ENCODE measurements at regions not wholly inside any gene's neighbourhood (a gene's known extent, or its start where the extent isn't known, plus 50 kb on each side); places are given as distances from the start of the nearest gene placed in this dataset.

- dilution Hi-C loops (cut with MboI; ENCODE audit: extremely low pct_ligation_motif_present, low sequenced_read_pairs) (no loop called here), intact Hi-C loops (cut with micrococcal nuclease) (no loop called here)
- Histone ChIP-seq H3K27me3 (ENCODE audit: control insufficient read depth in 2 of 2, insufficient read depth in 2 of 2, low read length in 2 of 2) (no peaks in the 10 kb centered on the region), H3K4me2 (ENCODE audit: insufficient read depth, low read length) (no peak overlapping the region), H3K4me3 (replicated peaks in 1 of 3; ENCODE audit: insufficient read depth in 1 of 3, low read depth in 1 of 3, low read length in 3 of 3) (no peak overlapping the region), H3K4me1 (ENCODE audit: control insufficient read depth, extremely low read depth, insufficient read depth, low read length) (no peaks in the 10 kb centered on the region), H3K9me3 (replicated peaks; ENCODE audit: control insufficient read depth, insufficient read depth, low read length) (peaks cover 3% of the 10 kb centered on the region), H4K20me1 (replicated peaks; ENCODE audit: control insufficient read depth, extremely low read depth, insufficient read depth, low read length) (no peaks in the 10 kb centered on the region), H3K9me1 (replicated peaks; ENCODE audit: control insufficient read depth, extremely low read depth, insufficient read depth, low read length) (no peaks in the 10 kb centered on the region), H3K9ac (replicated peaks; ENCODE audit: extremely low read depth, insufficient read depth, low read length) (no peak overlapping the region), H3K27ac (ENCODE audit: insufficient read depth, low read depth, low read length) (no peak overlapping the region), H2AFZ (ENCODE audit: low read depth, low read length) (no peak overlapping the region), H3K79me2 (ENCODE audit: control insufficient read depth, insufficient read depth, low read length) (no peaks in the 10 kb centered on the region), H3K36me3 (ENCODE audit: control insufficient read depth in 2 of 2, extremely low read depth in 1 of 2, insufficient read depth in 2 of 2, low read length in 2 of 2) (no peaks in the 10 kb centered on the region)
- TF ChIP-seq GATA2 (IDR thresholded peaks at IDR 0.05; ENCODE audit: insufficient read depth, insufficient read length, low read depth, low read length) (no peak), POLR2A (IDR thresholded peaks at IDR 0.05; ENCODE audit: low read depth, low read length) (no peak), FOS (IDR thresholded peaks at IDR 0.05; ENCODE audit: borderline replicate concordance, insufficient read depth, low read length) (no peak)
- FAIRE-seq (no peak), DNase-seq (ENCODE audit: low read depth, low spot score) (no peak)
- ChIA-PET CTCF (interaction anchor here (1.0 kb wide), 1 partner anchor 10 kb away, joined by 3 read pairs; no protein-coding TSS in a partner anchor), POLR2A (no interaction called here)
- no TSS peak for BruUV-seq (replicated peaks)
Measured at GRCh38 chr19:28670836-28671235, 542.1 kb downstream of the UQCRFS1 start.

DNA sequence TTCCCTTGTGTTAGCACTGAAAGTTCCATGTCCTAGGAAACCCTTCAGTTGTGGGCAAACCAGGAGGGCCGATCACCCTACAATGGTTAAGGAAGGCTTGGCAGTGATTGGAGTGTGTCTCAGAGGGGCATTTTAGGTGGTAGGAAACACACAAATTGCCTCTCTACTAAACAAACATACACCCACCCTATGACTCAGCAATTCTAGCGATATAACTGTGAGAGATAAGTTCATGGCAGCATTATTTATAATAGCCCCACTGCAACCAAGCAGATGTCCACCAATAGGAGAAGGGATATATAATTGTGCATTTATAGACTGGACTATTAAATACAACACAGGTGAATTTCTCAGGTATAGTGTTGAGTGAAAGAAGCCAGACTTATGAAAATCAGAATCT, 543.1 kb downstream of the UQCRFS1 start:
- ChIA-PET POLR2A (no interaction called here), CTCF (interaction anchor here (1.0 kb wide), 1 partner anchor 9 kb away, joined by 3 read pairs; no protein-coding TSS in a partner anchor)
- no TSS peak for BruUV-seq (replicated peaks)
- Histone ChIP-seq H3K4me3 (replicated peaks in 1 of 3; ENCODE audit: insufficient read depth in 1 of 3, low read depth in 1 of 3, low read length in 3 of 3) (no peak overlapping the region), H3K4me2 (ENCODE audit: insufficient read depth, low read length) (no peak overlapping the region), H3K79me2 (ENCODE audit: control insufficient read depth, insufficient read depth, low read length) (no peaks in the 10 kb centered on the region), H4K20me1 (replicated peaks; ENCODE audit: control insufficient read depth, extremely low read depth, insufficient read depth, low read length) (no peaks in the 10 kb centered on the region), H3K9me1 (replicated peaks; ENCODE audit: control insufficient read depth, extremely low read depth, insufficient read depth, low read length) (no peaks in the 10 kb centered on the region), H3K9me3 (replicated peaks; ENCODE audit: control insufficient read depth, insufficient read depth, low read length) (peaks cover 3% of the 10 kb centered on the region), H3K36me3 (ENCODE audit: control insufficient read depth in 2 of 2, extremely low read depth in 1 of 2, insufficient read depth in 2 of 2, low read length in 2 of 2) (no peaks in the 10 kb centered on the region), H3K27me3 (ENCODE audit: control insufficient read depth in 2 of 2, insufficient read depth in 2 of 2, low read length in 2 of 2) (no peaks in the 10 kb centered on the region), H3K9ac (replicated peaks; ENCODE audit: extremely low read depth, insufficient read depth, low read length) (no peak overlapping the region), H2AFZ (ENCODE audit: low read depth, low read length) (no peak overlapping the region), H3K27ac (ENCODE audit: insufficient read depth, low read depth, low read length) (no peak overlapping the region), H3K4me1 (ENCODE audit: control insufficient read depth, extremely low read depth, insufficient read depth, low read length) (no peaks in the 10 kb centered on the region)
- FAIRE-seq (no peak), DNase-seq (ENCODE audit: low read depth, low spot score) (no peak)
- TF ChIP-seq GATA2 (IDR thresholded peaks at IDR 0.05; ENCODE audit: insufficient read depth, insufficient read length, low read depth, low read length) (no peak), EZH2 (IDR thresholded peaks at IDR 0.05; ENCODE audit: borderline replicate concordance, low read depth, low read length, severe bottlenecking) (no peak), POLR2A (IDR thresholded peaks at IDR 0.05; ENCODE audit: low read depth, low read length) (no peak), MYC (IDR thresholded peaks at IDR 0.05; ENCODE audit: low read depth, low read length) (no peak), CTCF (IDR thresholded peaks at IDR 0.05; ENCODE audit: extremely low read depth in 1 of 2, insufficient read depth in 1 of 2, low read depth in 1 of 2, low read length in 2 of 2) (no peak), FOS (IDR thresholded peaks at IDR 0.05; ENCODE audit: borderline replicate concordance, insufficient read depth, low read length) (no peak), POLR2AphosphoS5 (IDR thresholded peaks at IDR 0.05; ENCODE audit: insufficient read depth, low read depth, low read length) (no peak), JUN (IDR thresholded peaks at IDR 0.05; ENCODE audit: borderline replicate concordance, insufficient read depth, insufficient read length, low read depth) (no peak)
- TF ChIP-seq, protein P1, sequence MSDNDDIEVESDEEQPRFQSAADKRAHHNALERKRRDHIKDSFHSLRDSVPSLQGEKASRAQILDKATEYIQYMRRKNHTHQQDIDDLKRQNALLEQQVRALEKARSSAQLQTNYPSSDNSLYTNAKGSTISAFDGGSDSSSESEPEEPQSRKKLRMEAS (IDR thresholded peaks at IDR 0.05; ENCODE audit: insufficient read depth, insufficient read length), result no peak
- intact Hi-C loops (cut with micrococcal nuclease), result no loop called here
- dilution Hi-C loops (cut with MboI; ENCODE audit: extremely low pct_ligation_motif_present, low sequenced_read_pairs), result no loop called here

Data from endothelial cell of umbilical vein (primary cell).